ENCODE measurements at regions not wholly inside any gene's neighbourhood (a gene's known extent, or its start where the extent isn't known, plus 50 kb on each side); places are given as distances from the start of the nearest gene placed in this dataset.

DNA sequence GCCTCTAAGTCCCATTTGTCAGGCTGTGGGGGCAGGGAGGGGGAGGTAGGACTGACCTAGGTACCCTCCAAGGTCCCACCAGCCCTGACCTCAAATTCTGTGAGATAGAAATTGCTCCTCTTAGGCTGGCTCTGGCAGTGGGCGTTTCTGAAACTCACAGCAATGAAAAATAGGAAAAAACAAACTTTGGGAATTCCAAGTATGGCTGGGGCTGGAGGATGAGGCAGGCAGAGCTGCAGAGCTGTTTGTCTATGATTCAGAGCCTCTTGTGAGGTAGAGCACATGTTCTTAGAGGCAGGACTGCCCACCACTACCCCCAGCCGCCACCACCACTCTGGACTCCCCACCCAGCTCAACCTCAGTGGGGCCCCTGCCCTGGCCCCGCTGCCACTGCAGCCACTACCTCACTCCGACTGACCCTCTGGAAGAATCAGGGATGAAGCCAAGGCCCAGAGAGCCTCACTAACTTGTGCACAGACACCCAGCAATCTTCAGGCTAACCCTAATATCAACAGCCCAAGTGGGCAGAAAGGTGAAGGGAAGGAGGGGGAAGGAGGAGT lies 98.2 kb downstream of the PJA1 start:
- peaks cover 5% of the 10 kb centered on the region for H3K9me3 Mint-ChIP-seq
- no peaks in the 10 kb centered on the region for H3K36me3 Mint-ChIP-seq
- no peaks in the 10 kb centered on the region for H3K27me3 Mint-ChIP-seq (ENCODE audit: low read depth)
- peak in 1 of 2 experiments; percentile 36 for DNase-seq (ENCODE audit: low spot score in 2 of 2, unreplicated experiment in 2 of 2)
- H3K4me1 Mint-ChIP-seq, result peaks cover 12% of the 10 kb centered on the region
- H3K4me3 Mint-ChIP-seq, result no peak overlapping the region
- TF ChIP-seq, protein P1, sequence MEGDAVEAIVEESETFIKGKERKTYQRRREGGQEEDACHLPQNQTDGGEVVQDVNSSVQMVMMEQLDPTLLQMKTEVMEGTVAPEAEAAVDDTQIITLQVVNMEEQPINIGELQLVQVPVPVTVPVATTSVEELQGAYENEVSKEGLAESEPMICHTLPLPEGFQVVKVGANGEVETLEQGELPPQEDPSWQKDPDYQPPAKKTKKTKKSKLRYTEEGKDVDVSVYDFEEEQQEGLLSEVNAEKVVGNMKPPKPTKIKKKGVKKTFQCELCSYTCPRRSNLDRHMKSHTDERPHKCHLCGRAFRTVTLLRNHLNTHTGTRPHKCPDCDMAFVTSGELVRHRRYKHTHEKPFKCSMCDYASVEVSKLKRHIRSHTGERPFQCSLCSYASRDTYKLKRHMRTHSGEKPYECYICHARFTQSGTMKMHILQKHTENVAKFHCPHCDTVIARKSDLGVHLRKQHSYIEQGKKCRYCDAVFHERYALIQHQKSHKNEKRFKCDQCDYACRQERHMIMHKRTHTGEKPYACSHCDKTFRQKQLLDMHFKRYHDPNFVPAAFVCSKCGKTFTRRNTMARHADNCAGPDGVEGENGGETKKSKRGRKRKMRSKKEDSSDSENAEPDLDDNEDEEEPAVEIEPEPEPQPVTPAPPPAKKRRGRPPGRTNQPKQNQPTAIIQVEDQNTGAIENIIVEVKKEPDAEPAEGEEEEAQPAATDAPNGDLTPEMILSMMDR (IDR thresholded peaks at IDR 0.05; ENCODE audit: unreplicated experiment), result no peak
- peak overlapping the region; percentile 82 for H3K27ac Mint-ChIP-seq

DNA sequence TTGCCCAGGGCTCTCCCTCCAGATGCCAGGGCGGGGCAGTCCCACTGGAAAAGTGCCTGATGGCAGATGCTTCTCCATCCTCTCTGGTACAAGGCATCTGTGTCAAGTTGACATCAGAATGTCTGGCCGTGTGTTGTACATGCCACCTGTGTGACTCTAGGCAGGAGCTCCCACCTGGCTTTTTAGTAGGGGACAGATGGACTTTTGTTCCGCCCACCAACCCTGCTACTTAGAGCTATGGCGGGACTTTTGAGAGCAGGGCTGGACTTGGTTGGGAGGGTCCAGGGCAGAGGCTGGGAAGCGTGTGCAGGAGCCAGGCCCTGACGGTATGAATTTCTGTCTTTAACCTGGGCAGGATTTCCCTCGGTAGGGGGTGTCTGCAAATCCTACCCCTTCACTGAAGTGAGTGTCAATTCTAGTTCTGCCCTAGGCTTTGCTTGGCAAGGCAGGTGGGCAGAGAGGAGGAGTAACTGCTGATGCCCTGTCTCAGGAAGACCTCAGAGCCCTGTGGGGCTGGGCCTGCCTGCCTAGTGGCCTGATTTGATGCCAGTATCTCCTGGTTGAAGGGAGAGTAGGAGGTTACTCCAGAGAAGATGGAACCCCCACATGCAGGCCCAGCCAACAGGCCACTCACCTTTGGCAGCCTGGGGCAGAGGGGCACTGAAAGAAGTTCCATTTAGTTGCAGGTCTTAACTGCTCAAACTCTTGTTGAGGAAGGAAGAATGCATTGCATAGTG lies 99.1 kb downstream of the PJA1 start:
- H3K4me1 Mint-ChIP-seq, result peaks cover 12% of the 10 kb centered on the region
- TF ChIP-seq, protein P1 (IDR thresholded peaks at IDR 0.05; ENCODE audit: unreplicated experiment), result no peak
- H3K9me3 Mint-ChIP-seq, result peaks cover 5% of the 10 kb centered on the region
- H3K4me3 Mint-ChIP-seq, result no peak overlapping the region
- peak overlapping the region; percentile 82 for H3K27ac Mint-ChIP-seq
- peak in 1 of 2 experiments; percentile 20 for DNase-seq (ENCODE audit: low spot score in 2 of 2, unreplicated experiment in 2 of 2)
- no peaks in the 10 kb centered on the region for H3K36me3 Mint-ChIP-seq
- H3K27me3 Mint-ChIP-seq (ENCODE audit: low read depth), result no peaks in the 10 kb centered on the region

DNA sequence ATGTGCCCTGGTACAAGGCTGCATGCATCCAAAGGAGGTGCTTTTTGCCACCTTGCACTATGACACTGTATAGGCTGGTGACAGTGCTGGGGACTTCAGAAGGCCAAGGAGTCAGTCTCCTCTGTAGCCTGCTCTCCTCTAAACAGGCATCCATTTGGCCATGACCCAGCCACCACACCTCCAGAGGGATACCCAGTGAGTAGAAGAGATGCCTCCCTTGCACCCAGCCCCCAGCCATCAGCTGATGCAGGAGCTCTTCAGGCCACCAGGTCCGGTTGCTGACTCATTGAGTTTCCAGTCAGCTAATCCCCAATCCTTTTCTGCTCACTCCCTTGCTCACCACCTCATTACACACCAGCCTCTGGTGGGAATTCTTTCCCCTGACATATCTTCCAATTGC lies 99.8 kb downstream of the PJA1 start:
- Mint-ChIP-seq H3K4me1 (peaks cover 14% of the 10 kb centered on the region), H3K27me3 (ENCODE audit: low read depth) (no peaks in the 10 kb centered on the region), H3K36me3 (no peaks in the 10 kb centered on the region), H3K4me3 (no peak overlapping the region), H3K9me3 (peaks cover 5% of the 10 kb centered on the region), H3K27ac (no peak overlapping the region)
- TF ChIP-seq, protein P1 (IDR thresholded peaks at IDR 0.05; ENCODE audit: unreplicated experiment), result no peak
- peak in 1 of 2 experiments; percentile 27 for DNase-seq (ENCODE audit: low spot score in 2 of 2, unreplicated experiment in 2 of 2)

DNA sequence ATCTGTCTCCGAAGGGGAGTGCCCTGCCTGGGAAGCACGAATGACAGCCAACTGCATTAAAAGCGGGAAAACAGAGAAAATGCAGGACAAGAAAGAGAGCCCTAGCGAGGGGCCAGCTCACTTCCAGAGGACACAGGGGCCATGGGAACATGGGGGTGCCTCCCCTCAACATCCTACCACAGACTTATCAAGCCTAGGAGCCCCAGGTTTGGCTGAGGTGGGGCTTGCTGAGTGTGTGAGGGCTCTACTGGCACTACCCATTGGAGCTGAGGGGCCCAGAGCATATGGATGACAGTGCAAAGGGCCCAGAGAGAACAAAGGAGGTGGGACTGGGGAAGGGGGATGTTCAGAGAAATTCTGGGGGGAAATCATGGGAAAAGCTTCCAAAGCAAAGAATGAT lies 101.8 kb downstream of the PJA1 start:
- Mint-ChIP-seq H3K9me3 (peaks cover 9% of the 10 kb centered on the region), H3K27ac (no peak overlapping the region), H3K4me1 (peaks cover 25% of the 10 kb centered on the region), H3K36me3 (no peaks in the 10 kb centered on the region), H3K4me3 (no peak overlapping the region), H3K27me3 (ENCODE audit: low read depth) (no peaks in the 10 kb centered on the region)
- no peak for DNase-seq (ENCODE audit: low spot score in 2 of 2, unreplicated experiment in 2 of 2)
- TF ChIP-seq, protein P1 (IDR thresholded peaks at IDR 0.05; ENCODE audit: unreplicated experiment), result no peak

DNA sequence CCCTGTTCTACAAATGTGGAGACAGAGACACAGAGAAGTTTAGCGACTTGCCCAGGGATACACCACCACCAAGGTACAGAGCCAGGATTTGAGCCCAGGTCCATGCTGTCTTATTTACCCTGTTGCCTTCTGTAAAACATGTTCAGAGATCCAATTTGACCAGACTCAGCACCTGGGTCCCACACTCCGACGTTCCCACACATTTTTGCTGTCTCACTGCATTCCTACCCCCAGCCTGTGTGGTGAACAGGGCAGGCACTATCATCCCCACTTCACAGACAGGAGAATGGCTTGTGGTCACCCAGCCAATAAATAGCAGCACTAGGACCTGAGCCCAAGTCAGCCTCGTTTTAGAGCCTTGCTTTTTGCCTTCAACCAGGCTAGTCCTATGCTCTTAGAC lies 102.8 kb downstream of the PJA1 start:
- H3K4me1 Mint-ChIP-seq, result peaks cover 24% of the 10 kb centered on the region
- H3K4me3 Mint-ChIP-seq, result no peak overlapping the region
- H3K27ac Mint-ChIP-seq, result no peak overlapping the region
- peak in 1 of 2 experiments; percentile 9 for DNase-seq (ENCODE audit: low spot score in 2 of 2, unreplicated experiment in 2 of 2)
- no peaks in the 10 kb centered on the region for H3K27me3 Mint-ChIP-seq (ENCODE audit: low read depth)
- H3K36me3 Mint-ChIP-seq, result no peaks in the 10 kb centered on the region
- TF ChIP-seq, protein P1 (IDR thresholded peaks at IDR 0.05; ENCODE audit: unreplicated experiment), result no peak
- H3K9me3 Mint-ChIP-seq, result peaks cover 9% of the 10 kb centered on the region

All from mesothelial cell of epicardium (in vitro differentiated cells).